Fibroblast of pulmonary artery (primary cell): ENCODE measurements at regions not wholly inside any gene's neighbourhood (a gene's known extent, or its start where the extent isn't known, plus 50 kb on each side); places are given as distances from the start of the nearest gene placed in this dataset.
"Not testable (repeated sequence)": the region's sequence is repeated elsewhere in the genome, so short reads cannot be mapped to it uniquely, and the experiment has no call there.

ENCODE experiments used
- DNase-seq: peaks from one replicate; pipeline ENCODE4 v3.0.0-alpha.2; 2010; ENCODE audit warnings: low read depth
- H3K4me3 ChIP-seq: replicated peaks from 2 replicates; pipeline ENCODE4 v1.5.1; 2011; ENCODE audit warnings: low read depth, mild to moderate bottlenecking, control low read depth, low read length, moderate library complexity
- CTCF ChIP-seq: IDR thresholded peaks from 2 replicates; pipeline ENCODE4 v1.5.1; 2011; ENCODE audit warnings: mild to moderate bottlenecking, control low read depth, low read length, inconsistent platforms; ENCODE audit errors: missing control alignments

DNA sequence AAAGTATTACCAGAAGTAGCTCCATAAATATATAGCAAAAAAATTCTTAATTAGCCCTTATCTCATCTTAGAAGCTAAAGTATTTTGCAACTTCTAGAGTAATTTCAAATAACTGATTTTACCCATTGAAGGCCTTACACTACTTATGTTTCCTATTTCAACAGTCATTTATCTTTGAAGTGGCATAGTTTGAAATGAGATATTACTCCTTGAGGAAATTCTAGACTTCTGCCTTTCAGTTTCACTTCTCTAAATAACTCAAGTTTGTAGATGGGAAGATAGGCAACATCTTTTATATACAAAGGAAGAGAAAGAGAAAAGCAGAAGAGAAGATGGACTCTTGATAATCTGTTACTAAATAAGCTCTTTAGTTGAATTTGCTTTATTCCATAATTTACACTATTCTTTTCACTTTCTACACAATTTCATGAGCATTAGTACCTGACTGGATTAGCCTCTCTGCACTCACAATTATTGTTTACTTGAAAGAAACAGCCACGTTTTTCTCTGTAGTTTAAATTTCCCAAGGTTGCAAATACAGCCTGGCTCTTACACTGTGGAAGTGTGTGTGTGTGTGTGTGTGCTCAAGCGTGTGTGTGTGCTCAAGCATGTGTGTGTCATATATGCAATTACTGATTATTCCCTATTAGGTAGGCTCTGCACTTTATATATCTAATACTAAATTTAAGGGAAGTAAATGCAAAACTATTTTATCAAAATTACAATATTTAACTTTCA lies 60.6 kb upstream of the EMB start:
- TF ChIP-seq CTCF, result no peak
- H3K4me3 ChIP-seq, result no peak overlapping the region
- no peak for DNase-seq

- not testable (repeated sequence) for DNase-seq, H3K4me3 ChIP-seq
- peak; percentile 20 for TF ChIP-seq CTCF
Measured at GRCh38 chr5:50513028-50513457, 72.0 kb upstream of the EMB start.

DNA sequence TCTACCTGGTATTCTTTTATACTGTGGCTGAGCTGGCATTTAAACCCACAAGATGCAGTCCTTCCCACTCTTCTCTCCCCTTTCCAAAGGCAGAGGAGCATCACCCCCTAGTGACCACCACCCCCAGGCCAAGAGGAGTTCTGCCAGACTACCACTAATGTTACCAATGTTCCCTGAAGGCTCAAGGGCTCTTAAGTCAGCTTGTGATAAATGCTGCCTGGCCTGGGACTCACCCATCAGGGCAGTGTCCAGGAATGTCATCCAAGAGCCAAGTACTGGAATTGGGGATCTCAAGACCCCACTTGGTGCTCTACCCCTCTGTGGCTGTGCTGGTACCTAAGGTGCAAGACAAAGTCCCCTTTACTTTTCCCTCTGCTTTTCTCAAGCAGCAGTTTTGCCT lies 80.0 kb upstream of the EMB start:
- not testable (repeated sequence) for H3K4me3 ChIP-seq, DNase-seq

DNA sequence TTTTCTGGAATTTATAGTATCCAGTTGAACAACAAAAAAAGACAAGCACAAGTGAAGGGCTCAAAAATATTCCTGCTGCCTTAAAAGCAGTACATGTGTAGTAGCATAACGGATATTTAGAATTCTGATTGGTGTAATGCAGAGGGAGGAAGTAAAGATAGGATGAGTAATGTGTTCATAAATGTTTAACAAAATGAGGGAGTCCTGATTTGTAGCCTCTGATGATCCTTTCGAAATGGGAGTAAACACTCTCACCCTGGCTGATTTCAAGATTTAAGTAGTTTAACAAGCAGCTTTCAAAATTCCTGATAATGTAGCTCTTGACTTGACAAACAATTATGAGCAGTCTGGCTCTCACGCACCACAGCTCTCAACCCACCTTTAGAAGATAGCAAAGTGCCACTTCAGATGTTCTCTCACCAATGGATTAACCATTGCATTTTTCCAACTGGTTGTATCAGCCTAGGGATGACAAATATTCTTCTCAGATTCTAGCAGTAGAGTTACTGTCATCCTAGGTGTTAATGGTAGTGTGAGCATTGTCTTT lies 86.5 kb upstream of the EMB start:
- not testable (repeated sequence) for DNase-seq, H3K4me3 ChIP-seq

DNA sequence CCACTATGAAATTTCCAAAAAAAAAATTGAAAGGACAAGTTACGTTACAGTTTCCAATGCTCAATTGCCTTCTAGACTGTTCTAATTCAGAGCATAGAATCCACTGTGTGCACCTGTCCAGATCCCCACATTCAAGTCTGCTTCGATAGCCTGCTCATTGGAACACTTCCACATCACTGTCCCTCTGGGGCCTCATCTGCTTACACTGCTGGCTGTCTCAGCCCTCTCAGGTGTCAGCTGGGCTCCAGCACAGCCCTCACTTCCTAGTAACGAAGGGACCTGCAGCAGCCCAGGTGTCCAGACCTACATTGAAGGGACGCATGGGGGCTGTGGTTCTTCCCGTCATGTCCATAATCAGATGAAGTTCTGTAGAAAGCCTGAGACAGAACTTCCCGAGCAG lies 94.3 kb upstream of the EMB start:
- no peak for TF ChIP-seq CTCF
- H3K4me3 ChIP-seq, result no peak overlapping the region
- DNase-seq, result no peak

- H3K4me3 ChIP-seq, DNase-seq: not testable (repeated sequence)
Measured at GRCh38 chr5:50537534-50537933, 96.4 kb upstream of the EMB start.

GRCh38 chr5:50547303-50547702 lies 106.2 kb upstream of the EMB start:
- no peak for TF ChIP-seq CTCF
- H3K4me3 ChIP-seq, result no peak overlapping the region
- no peak for DNase-seq

GRCh38 chr5:50550267-50550666 lies 109.2 kb upstream of the EMB start:
- no peak for DNase-seq
- no peak for TF ChIP-seq CTCF
- no peak overlapping the region for H3K4me3 ChIP-seq

- no peak for DNase-seq
- no peak for TF ChIP-seq CTCF
- H3K4me3 ChIP-seq, result no peak overlapping the region
Measured at GRCh38 chr5:50550993-50551392, 109.9 kb upstream of the EMB start.
